AG04450 (cell line): ENCODE measurements at regions not wholly inside any gene's neighbourhood (a gene's known extent, or its start where the extent isn't known, plus 50 kb on each side); places are given as distances from the start of the nearest gene placed in this dataset.
"Not testable (repeated sequence)": the region's sequence is repeated elsewhere in the genome, so short reads cannot be mapped to it uniquely, and the experiment has no call there.

Source experiments
- CTCF ChIA-PET: fragments of 300-600, 350-600 bp; formaldehyde crosslinking; extraction: SDS; loops from one replicate; lab custom pipeline; 2022; ENCODE audit warnings: antibody characterized with exemption, inconsistent platforms; lab: Charles Lee
- POLR2A ChIA-PET: fragments of 350-600 bp; formaldehyde crosslinking; extraction: SDS; loops from one replicate; lab custom pipeline; 2021; ENCODE audit warnings: antibody characterized with exemption, inconsistent platforms; lab: Yijun Ruan, JAX
- DNase-seq: peaks from one replicate; pipeline ENCODE4 v3.0.0-alpha.2; 2011; ENCODE audit warnings: low read depth, low spot score
- H3K27ac ChIP-seq: one replicate; pipeline ENCODE4 v1.5.1; 2012; ENCODE audit warnings: low read depth, low read length, control low read depth
- H3K27me3 ChIP-seq: one replicate; pipeline ENCODE4 v1.6.0; 2012; ENCODE audit warnings: low read length; ENCODE audit not compliant: control insufficient read depth, insufficient read depth
- H3K4me3 ChIP-seq: 2 replicates; pipeline ENCODE4 v1.5.1; 2011; ENCODE audit warnings: mild to moderate bottlenecking, low read depth, low read length, control low read depth
- H3K9me3 ChIP-seq: 2 replicates; pipeline ENCODE4 v1.5.1; 2012; ENCODE audit warnings: low read length; ENCODE audit not compliant: control insufficient read depth, insufficient read depth
- CTCF ChIP-seq: IDR thresholded peaks from 2 replicates; pipeline ENCODE4 v1.5.1; 2011; ENCODE audit warnings: low read depth, low read length, control low read depth, inconsistent platforms

GRCh38 chr16:63776437-63776836, 1345.4 kb downstream of the CDH11 start:
- no peak overlapping the region for H3K4me3 ChIP-seq
- DNase-seq, result no peak
- no peak for TF ChIP-seq CTCF
- CTCF ChIA-PET, result no interaction called here
- H3K9me3 ChIP-seq, result no peaks in the 10 kb centered on the region; the same call in 1 of the 2 replicates
- no peaks in the 10 kb centered on the region for H3K27me3 ChIP-seq
- POLR2A ChIA-PET, result no interaction called here
- no peak overlapping the region for H3K27ac ChIP-seq

GRCh38 chr16:63776034-63776433, 1345.8 kb downstream of the CDH11 start:
- H3K27ac ChIP-seq, result no peak overlapping the region
- no peak overlapping the region for H3K4me3 ChIP-seq
- ChIA-PET POLR2A (no interaction called here), CTCF (no interaction called here)
- no peaks in the 10 kb centered on the region for H3K27me3 ChIP-seq
- no peak for TF ChIP-seq CTCF
- DNase-seq, result no peak
- H3K9me3 ChIP-seq, result no peaks in the 10 kb centered on the region; the same call in 1 of the 2 replicates

GRCh38 chr16:63774302-63774701, 1347.6 kb downstream of the CDH11 start:
- no peak overlapping the region for H3K4me3 ChIP-seq
- H3K9me3 ChIP-seq, result no peaks in the 10 kb centered on the region; the same call in 1 of the 2 replicates
- no peak for DNase-seq
- TF ChIP-seq CTCF, result no peak
- H3K27ac ChIP-seq, result no peak overlapping the region
- no peaks in the 10 kb centered on the region for H3K27me3 ChIP-seq
- ChIA-PET POLR2A (no interaction called here), CTCF (no interaction called here)

GRCh38 chr16:63769211-63769610, 1352.7 kb downstream of the CDH11 start:
- no peaks in the 10 kb centered on the region; the same call in 1 of the 2 replicates for H3K9me3 ChIP-seq
- CTCF ChIA-PET, result no interaction called here
- POLR2A ChIA-PET, result no interaction called here
- no peak for TF ChIP-seq CTCF
- DNase-seq, result no peak
- H3K27me3 ChIP-seq, result no peaks in the 10 kb centered on the region
- H3K4me3 ChIP-seq, result no peak overlapping the region
- no peak overlapping the region for H3K27ac ChIP-seq

- CTCF ChIA-PET, H3K27ac ChIP-seq, H3K9me3 ChIP-seq, H3K4me3 ChIP-seq, H3K27me3 ChIP-seq, DNase-seq, POLR2A ChIA-PET: not testable (repeated sequence)
Measured at GRCh38 chr16:63760246-63760645, 1361.6 kb downstream of the CDH11 start.

- no peak for DNase-seq
- ChIA-PET POLR2A (no interaction called here), CTCF (no interaction called here)
- no peak for TF ChIP-seq CTCF
- Histone ChIP-seq H3K9me3 (no peaks in the 10 kb centered on the region), H3K27ac (no peak overlapping the region), H3K4me3 (no peak overlapping the region), H3K27me3 (no peaks in the 10 kb centered on the region)
Measured at GRCh38 chr16:63752347-63752746, 1369.5 kb downstream of the CDH11 start.
